Hematopoietic multipotent progenitor cell (in vitro differentiated cells): ENCODE measurements at regions not wholly inside any gene's neighbourhood (a gene's known extent, or its start where the extent isn't known, plus 50 kb on each side); places are given as distances from the start of the nearest gene placed in this dataset.
"Not testable (repeated sequence)": the region's sequence is repeated elsewhere in the genome, so short reads cannot be mapped to it uniquely, and the experiment has no call there.

Experiments used
- DNase-seq, 3 donors: peaks; one replicate each; pipeline ENCODE4 v3.0.0-alpha.2; 2011 to 2015; ENCODE audit warnings: low read depth in 2 of 3, low spot score in 2 of 3

GRCh38 chr5:6082685-6083084 is 295.7 kb downstream of the MED10 start:
- no peak for DNase-seq

GRCh38 chr5:6081727-6082210 is 296.6 kb downstream of the MED10 start:
- DNase-seq: no peak

- no peak for DNase-seq
Measured at GRCh38 chr5:6080930-6081726, 297.2 kb downstream of the MED10 start.

GRCh38 chr5:6080436-6080835 is 297.9 kb downstream of the MED10 start:
- DNase-seq: no peak

GRCh38 chr5:6078881-6079280 is 299.5 kb downstream of the MED10 start:
- DNase-seq: no peak

GRCh38 chr5:6076341-6077239 is 301.8 kb downstream of the MED10 start:
- no peak for DNase-seq

- DNase-seq: not testable (repeated sequence)
Measured at GRCh38 chr5:6072488-6072887, 305.9 kb downstream of the MED10 start.

- no peak for DNase-seq
Measured at GRCh38 chr5:6069496-6070185, 308.7 kb downstream of the MED10 start.

- DNase-seq: no peak
Measured at GRCh38 chr5:6066016-6066415, 312.3 kb downstream of the MED10 start.

- no peak for DNase-seq
Measured at GRCh38 chr5:6059137-6059800, 319.1 kb downstream of the MED10 start.

- no peak for DNase-seq
Measured at GRCh38 chr5:6058055-6058715, 320.2 kb downstream of the MED10 start.

- no peak for DNase-seq
Measured at GRCh38 chr5:6056280-6056679, 322.1 kb downstream of the MED10 start.

GRCh38 chr5:6049662-6050061 is 328.7 kb downstream of the MED10 start:
- DNase-seq: no peak

- no peak for DNase-seq
Measured at GRCh38 chr5:6048746-6049145, 329.6 kb downstream of the MED10 start.

GRCh38 chr5:6046296-6046967 is 331.9 kb downstream of the MED10 start:
- no peak for DNase-seq

GRCh38 chr5:6043491-6044310 is 334.6 kb downstream of the MED10 start:
- DNase-seq: no peak

GRCh38 chr5:6041977-6042550 is 336.3 kb downstream of the MED10 start:
- DNase-seq: no peak

GRCh38 chr5:6039111-6039510 is 339.2 kb downstream of the MED10 start:
- DNase-seq: no peak
